GM18508 (cell line): ENCODE measurements at regions not wholly inside any gene's neighbourhood (a gene's known extent, or its start where the extent isn't known, plus 50 kb on each side); places are given as distances from the start of the nearest gene placed in this dataset.
"Not testable (repeated sequence)": the region's sequence is repeated elsewhere in the genome, so short reads cannot be mapped to it uniquely, and the experiment has no call there.

Experiments
- ATAC-seq: cut with Tn5 transposase; IDR thresholded peaks from one replicate; pipeline ENCODE4 v1.9.1; 2021; ENCODE audit warnings: moderate number of reproducible peaks; ENCODE audit not compliant: insufficient read depth, unreplicated experiment

- not testable (repeated sequence) for ATAC-seq
These were observed 215.6 kb upstream of the C1QTNF3 start for GRCh38 chr5:34258598-34258997.

GRCh38 chr5:34261020-34261419 lies 218.0 kb upstream of the C1QTNF3 start:
- ATAC-seq, result not testable (repeated sequence)

- not testable (repeated sequence) for ATAC-seq
These were observed 223.1 kb upstream of the C1QTNF3 start for GRCh38 chr5:34266151-34266550.

- ATAC-seq, result not testable (repeated sequence)
These were observed 253.7 kb upstream of the C1QTNF3 start for GRCh38 chr5:34296759-34297158.

GRCh38 chr5:34329201-34329600 lies 286.2 kb upstream of the C1QTNF3 start:
- ATAC-seq, result not testable (repeated sequence)

- not testable (repeated sequence) for ATAC-seq
These were observed 286.6 kb upstream of the C1QTNF3 start for GRCh38 chr5:34329611-34330108.

- ATAC-seq, result not testable (repeated sequence)
These were observed 289.0 kb upstream of the C1QTNF3 start for GRCh38 chr5:34331928-34332454.

GRCh38 chr5:34339408-34340001 lies 296.5 kb upstream of the C1QTNF3 start:
- ATAC-seq, result not testable (repeated sequence)

GRCh38 chr5:34354440-34354839 lies 301.7 kb upstream of the RAI14 start:
- not testable (repeated sequence) for ATAC-seq

- ATAC-seq, result not testable (repeated sequence)
These were observed 284.7 kb upstream of the RAI14 start for GRCh38 chr5:34371417-34371816.

GRCh38 chr5:34371817-34372216 lies 284.3 kb upstream of the RAI14 start:
- ATAC-seq, result not testable (repeated sequence)

- not testable (repeated sequence) for ATAC-seq
These were observed 283.4 kb upstream of the RAI14 start for GRCh38 chr5:34372739-34373138.

- not testable (repeated sequence) for ATAC-seq
These were observed 278.5 kb upstream of the RAI14 start for GRCh38 chr5:34377651-34378050.

GRCh38 chr5:34378498-34378897 lies 277.6 kb upstream of the RAI14 start:
- ATAC-seq, result not testable (repeated sequence)

- ATAC-seq, result not testable (repeated sequence)
These were observed 267.4 kb upstream of the RAI14 start for GRCh38 chr5:34388754-34389153.

- ATAC-seq, result no peak
These were observed 246.8 kb upstream of the RAI14 start for GRCh38 chr5:34409373-34409772.

- ATAC-seq, result no peak
These were observed 245.6 kb upstream of the RAI14 start for GRCh38 chr5:34410411-34411139.

- ATAC-seq, result no peak
These were observed 244.4 kb upstream of the RAI14 start for GRCh38 chr5:34411470-34412346.

GRCh38 chr5:34412736-34413135 lies 243.4 kb upstream of the RAI14 start:
- no peak for ATAC-seq

- ATAC-seq, result peak; percentile 100
These were observed 240.4 kb upstream of the RAI14 start for GRCh38 chr5:34415559-34416198.
